MV-4-11 (cell line): ENCODE measurements at regions not wholly inside any gene's neighbourhood (a gene's known extent, or its start where the extent isn't known, plus 50 kb on each side); places are given as distances from the start of the nearest gene placed in this dataset.

Experiments
- DNase-seq: peaks from one replicate; lab custom pipeline; 2025; lab: John Stamatoyannopoulos, UW

GRCh38 chr2:64829525-64829924, 159.7 kb upstream of the SLC1A4 start:
- DNase-seq, result no peak

- peak; percentile 87 for DNase-seq
Observed at GRCh38 chr2:64831134-64831976, 157.8 kb upstream of the SLC1A4 start.

DNA sequence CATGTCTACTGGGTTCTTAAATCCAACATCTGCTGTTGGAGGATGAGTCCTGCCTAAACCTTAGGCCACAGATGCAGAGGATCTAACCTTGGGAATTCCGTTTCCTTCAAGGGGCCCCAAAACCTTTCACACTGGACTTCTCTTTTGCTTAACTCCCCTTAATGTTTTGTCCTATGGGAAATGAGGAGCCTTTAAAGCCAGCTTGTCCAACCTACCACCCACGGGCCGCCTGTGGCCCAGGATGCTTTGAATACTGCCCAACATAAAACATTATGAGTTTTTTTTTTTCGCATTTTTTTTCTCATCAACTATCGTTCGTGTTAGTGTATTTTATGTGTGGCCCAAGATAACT, 157.2 kb upstream of the SLC1A4 start:
- DNase-seq, result no peak

DNA sequence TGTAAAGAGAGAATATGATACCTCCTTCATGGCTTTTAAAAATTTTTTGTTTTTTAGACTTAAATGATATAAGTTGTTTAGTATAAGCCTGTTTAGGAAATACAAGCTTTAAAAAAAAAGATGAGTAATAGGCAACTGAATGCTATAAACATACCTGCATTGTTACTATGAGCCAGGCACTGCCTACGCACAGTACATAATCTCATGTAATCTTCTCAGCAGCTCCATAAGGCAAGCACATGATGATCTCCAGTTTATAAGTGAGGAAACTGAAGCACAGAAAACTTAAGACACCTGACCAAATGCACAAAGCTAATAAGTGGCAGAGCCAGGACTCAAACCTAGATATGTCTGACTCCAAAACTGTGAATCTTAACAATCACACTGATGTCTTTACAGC, 156.3 kb upstream of the SLC1A4 start:
- no peak for DNase-seq

DNA sequence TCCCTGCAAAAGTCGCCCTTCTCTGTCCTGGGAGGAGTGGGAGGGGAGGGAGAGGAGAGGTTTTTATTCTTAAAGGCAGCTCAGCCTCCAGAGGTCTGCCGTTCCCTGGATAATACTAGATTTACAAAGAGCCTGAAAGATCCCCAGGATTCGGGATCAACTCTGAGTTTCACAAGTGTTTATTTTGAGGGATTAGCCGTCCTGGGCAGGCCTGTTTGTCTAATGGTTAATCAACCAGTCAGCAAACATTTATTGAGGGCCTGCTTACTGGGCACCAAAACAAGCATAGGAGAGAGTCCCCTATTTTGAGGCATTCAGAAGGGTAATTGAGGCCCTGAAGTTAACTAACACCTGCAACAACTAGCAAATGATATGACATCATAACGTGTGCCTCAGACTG, 152.6 kb upstream of the SLC1A4 start:
- DNase-seq, result no peak

- DNase-seq, result no peak
Observed at GRCh38 chr2:64837116-64837731, 152.0 kb upstream of the SLC1A4 start.

DNA sequence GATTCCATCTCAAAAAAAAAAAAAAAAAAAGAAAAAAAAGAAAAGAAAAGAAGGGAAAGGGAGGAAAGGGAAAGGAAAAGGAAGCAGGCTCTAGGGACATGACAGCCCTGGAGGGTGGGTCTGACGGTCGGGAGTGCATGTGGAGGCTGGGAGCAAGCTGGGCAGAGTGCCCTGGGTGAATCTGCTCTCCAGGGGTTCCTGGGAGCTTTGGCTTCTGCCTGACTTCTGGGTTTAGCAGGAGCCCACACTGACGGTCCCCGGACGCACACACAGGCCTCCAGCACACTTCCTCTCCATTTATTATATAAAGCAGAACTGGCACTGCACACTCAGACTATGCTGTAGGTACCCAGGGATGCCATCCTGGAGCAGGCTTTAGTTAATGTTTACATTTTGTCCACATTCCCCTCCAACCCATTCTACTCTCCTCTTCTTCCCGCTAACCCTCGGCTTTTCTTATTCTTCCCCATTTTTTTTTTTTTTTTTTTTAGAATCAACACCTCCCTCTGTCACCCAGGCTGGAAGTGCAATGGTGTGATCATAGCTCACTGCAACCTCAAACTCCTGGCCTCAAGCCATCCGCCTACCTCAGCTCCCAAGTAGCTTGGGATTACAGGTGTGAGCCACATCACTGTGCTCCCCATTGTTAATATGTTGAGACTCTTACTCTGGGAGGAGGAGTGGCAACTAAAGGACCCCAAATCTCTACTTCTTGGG, 151.1 kb upstream of the SLC1A4 start:
- DNase-seq, result peak; percentile 60

DNA sequence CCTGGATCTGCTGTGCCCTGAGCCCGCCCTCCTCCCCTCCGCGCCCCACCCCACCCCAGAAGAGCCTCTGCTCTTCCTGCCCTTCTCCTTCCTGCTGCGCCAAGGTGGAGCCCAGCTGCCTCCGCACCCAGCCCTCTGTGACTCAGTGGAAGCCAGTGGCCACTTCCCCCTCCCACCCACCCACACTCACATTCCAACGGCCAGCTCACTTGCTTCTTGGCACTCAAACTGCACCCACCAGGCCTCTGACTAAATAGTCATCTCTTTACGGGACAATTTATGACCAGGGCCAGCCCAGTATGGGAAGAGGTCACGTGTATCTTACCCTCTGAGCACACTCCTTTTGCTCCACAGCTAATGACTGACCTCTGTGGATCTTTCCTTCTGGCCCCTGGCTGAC, 150.4 kb upstream of the SLC1A4 start:
- peak; percentile 27 for DNase-seq

GRCh38 chr2:64839844-64840243, 149.4 kb upstream of the SLC1A4 start:
- peak; percentile 40 for DNase-seq

DNA sequence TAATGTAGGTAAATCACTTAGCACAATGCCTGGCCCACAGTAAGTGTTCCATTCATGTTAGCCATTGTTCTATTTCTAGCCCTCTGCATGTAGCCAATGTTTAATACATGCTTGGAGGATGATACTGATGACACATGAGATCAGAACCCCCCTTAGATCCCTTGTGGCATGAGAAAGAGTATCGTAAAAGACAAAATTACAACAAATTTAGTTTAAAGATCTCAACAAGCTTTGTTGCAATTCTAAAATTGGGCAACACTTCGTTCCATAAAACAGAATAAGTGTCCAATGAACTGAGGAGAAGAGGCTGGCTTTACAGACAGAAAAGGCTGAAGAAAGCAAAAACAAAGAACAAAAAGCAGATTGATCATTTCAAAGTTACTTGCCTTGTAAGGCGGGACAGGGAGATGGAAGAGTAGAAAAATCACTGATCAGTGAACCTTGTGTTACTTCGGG, 148.7 kb upstream of the SLC1A4 start:
- peak; percentile 40 for DNase-seq

- DNase-seq, result peak; percentile 85
Observed at GRCh38 chr2:64841461-64841860, 147.7 kb upstream of the SLC1A4 start.

GRCh38 chr2:64842030-64842429, 147.2 kb upstream of the SLC1A4 start:
- DNase-seq, result no peak

DNA sequence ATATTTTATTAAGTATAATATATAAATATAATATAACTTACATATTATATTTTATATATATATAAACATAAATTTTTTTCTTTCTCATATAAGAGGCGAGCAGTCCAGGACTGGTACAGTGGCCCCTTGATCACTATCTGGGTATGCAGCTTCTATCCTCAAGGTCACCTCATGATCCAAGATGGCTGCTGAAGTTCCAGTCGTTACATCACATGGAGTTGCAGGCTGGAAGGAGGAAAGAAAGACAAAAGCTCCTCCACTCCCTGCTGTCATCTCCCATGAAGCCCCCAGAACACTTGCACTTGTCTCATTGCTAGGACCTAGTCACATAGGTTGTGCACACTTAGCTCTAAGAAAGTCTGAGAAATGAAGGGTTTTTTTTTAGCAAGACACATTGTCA, 145.1 kb upstream of the SLC1A4 start:
- DNase-seq, result no peak

DNA sequence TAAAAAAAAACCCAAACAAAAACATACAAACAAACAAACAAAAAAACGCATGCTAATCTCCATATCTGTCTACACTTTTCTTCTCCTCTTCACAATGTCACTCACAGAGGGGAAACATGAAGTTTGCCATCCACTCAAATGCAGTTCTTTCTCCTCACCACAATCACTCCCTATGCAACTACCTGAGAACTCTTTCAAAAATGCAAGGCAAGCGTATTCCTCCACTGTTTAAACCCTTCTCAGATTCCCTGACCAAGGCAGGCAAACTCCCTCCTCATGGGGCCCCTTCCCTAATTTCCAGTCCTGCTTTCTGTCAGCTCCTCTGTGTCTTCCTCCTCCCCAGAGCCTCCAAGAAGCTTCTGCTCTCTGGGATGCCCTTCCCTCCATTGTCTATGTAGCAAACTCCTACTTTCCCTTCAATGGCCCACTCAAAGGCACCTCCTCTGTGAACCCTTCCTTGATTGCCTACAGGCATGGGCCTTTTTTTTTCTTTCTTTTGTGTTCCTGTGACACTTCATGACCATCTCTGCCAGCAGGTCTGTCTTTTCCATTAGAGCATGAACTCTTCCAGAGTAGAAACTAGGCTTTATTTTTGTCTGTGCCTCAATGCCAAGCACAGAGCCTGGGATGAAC, 143.8 kb upstream of the SLC1A4 start:
- DNase-seq, result no peak

- DNase-seq, result peak; percentile 60
Observed at GRCh38 chr2:64846177-64846576, 143.0 kb upstream of the SLC1A4 start.

- DNase-seq, result no peak
Observed at GRCh38 chr2:64847930-64848329, 141.3 kb upstream of the SLC1A4 start.

- no peak for DNase-seq
Observed at GRCh38 chr2:64848363-64848762, 140.8 kb upstream of the SLC1A4 start.

DNA sequence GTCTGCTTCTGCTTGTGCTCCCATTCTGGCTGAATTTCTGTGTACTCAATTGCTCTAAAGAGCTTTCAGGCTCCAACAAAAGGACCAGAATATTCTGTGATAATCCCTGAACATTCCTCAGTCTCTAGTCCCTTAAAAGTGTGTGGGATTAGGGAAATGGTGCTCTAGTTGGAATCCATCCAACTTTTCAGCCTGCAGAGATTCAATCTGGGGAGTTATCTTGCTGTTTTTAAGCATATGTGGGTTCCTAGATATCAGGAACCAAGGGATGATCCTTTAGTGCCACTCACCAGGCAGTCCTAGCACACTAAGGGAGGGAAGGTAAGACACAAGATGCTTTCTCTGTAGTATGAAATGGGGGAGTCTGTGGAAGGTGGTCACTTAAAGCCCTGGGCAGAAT, 140.3 kb upstream of the SLC1A4 start:
- no peak for DNase-seq

GRCh38 chr2:64850642-64851041, 138.6 kb upstream of the SLC1A4 start:
- DNase-seq, result no peak

DNA sequence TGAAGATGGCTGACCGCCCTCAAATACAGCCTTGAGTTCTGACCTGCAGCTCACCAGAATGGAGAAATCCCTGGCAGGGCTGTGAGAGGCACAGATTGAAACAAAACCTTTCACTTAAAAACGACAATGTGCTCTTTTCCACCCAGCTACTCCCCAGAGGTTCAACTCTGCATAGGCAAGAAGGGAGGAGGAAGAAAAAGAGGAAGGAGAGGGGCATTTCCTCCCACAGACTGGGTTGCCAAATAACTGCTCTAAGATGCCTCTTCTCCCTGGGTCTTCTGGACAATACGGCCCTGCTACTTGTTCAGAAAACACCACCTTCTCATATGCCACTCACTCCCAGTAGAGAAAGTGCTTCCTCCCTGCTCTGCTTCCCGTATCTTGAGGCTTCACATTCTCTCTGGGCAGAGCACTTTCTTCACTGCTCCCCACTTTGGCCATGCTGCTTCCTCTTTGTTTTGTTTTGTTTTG, 136.4 kb upstream of the SLC1A4 start:
- peak; percentile 98 for DNase-seq

GRCh38 chr2:64853306-64853705, 135.9 kb upstream of the SLC1A4 start:
- no peak for DNase-seq

GRCh38 chr2:64853894-64854293, 135.3 kb upstream of the SLC1A4 start:
- DNase-seq, result peak; percentile 62
